Activated CD4-positive, alpha-beta T cell treated with anti-CD3 and anti-CD28 coated beads, Interleukin-2, Interleukin-6, amounts not matched to agents 100 ng/mL and 50 ng/mL, durations not matched to agents 16 hours and 8 hours (primary cell): ENCODE measurements at regions not wholly inside any gene's neighbourhood (a gene's known extent, or its start where the extent isn't known, plus 50 kb on each side); places are given as distances from the start of the nearest gene placed in this dataset.
"Not testable (repeated sequence)": the region's sequence is repeated elsewhere in the genome, so short reads cannot be mapped to it uniquely, and the experiment has no call there.

Experiments used
- DNase-seq: peaks from one replicate; pipeline ENCODE4 v3.0.0-alpha.2; 2020

- DNase-seq = no peak
Observed at GRCh38 chrX:13474164-13474516, 95.3 kb upstream of the EGFL6 start.

GRCh38 chrX:13473442-13474163, 95.8 kb upstream of the EGFL6 start:
- DNase-seq = peak; percentile 8

- no peak for DNase-seq
Observed at GRCh38 chrX:13472975-13473374, 96.4 kb upstream of the EGFL6 start.

- DNase-seq = no peak
Observed at GRCh38 chrX:13471269-13471668, 98.1 kb upstream of the EGFL6 start.

GRCh38 chrX:13470685-13470977, 98.8 kb upstream of the EGFL6 start:
- DNase-seq = no peak

- peak; percentile 5 for DNase-seq
Observed at GRCh38 chrX:13469963-13470684, 99.3 kb upstream of the EGFL6 start.

GRCh38 chrX:13468096-13468495, 101.3 kb upstream of the EGFL6 start:
- DNase-seq = no peak

GRCh38 chrX:13467243-13467642, 102.2 kb upstream of the EGFL6 start:
- DNase-seq = no peak

- no peak for DNase-seq
Observed at GRCh38 chrX:13464599-13465275, 104.7 kb upstream of the EGFL6 start.

GRCh38 chrX:13463608-13464007, 105.8 kb upstream of the EGFL6 start:
- DNase-seq = no peak

GRCh38 chrX:13452283-13452682, 117.1 kb upstream of the EGFL6 start:
- DNase-seq = no peak

GRCh38 chrX:13449441-13449840, 120.0 kb upstream of the EGFL6 start:
- DNase-seq = no peak

- no peak for DNase-seq
Observed at GRCh38 chrX:13448941-13449340, 120.5 kb upstream of the EGFL6 start.

- DNase-seq = not testable (repeated sequence)
Observed at GRCh38 chrX:13441608-13442007, 121.8 kb upstream of the ATXN3L start.

GRCh38 chrX:13440176-13440575, 120.3 kb upstream of the ATXN3L start:
- DNase-seq = no peak

GRCh38 chrX:13433298-13433605, 113.4 kb upstream of the ATXN3L start:
- no peak for DNase-seq

GRCh38 chrX:13432414-13433297, 112.8 kb upstream of the ATXN3L start:
- DNase-seq = no peak

- DNase-seq = no peak
Observed at GRCh38 chrX:13430136-13430827, 110.4 kb upstream of the ATXN3L start.

- DNase-seq = no peak
Observed at GRCh38 chrX:13428053-13428786, 108.4 kb upstream of the ATXN3L start.

GRCh38 chrX:13427441-13428052, 107.7 kb upstream of the ATXN3L start:
- no peak for DNase-seq

- DNase-seq = no peak
Observed at GRCh38 chrX:13420545-13421183, 100.8 kb upstream of the ATXN3L start.
